ENCODE measurements at regions not wholly inside any gene's neighbourhood (a gene's known extent, or its start where the extent isn't known, plus 50 kb on each side); places are given as distances from the start of the nearest gene placed in this dataset.

DNA sequence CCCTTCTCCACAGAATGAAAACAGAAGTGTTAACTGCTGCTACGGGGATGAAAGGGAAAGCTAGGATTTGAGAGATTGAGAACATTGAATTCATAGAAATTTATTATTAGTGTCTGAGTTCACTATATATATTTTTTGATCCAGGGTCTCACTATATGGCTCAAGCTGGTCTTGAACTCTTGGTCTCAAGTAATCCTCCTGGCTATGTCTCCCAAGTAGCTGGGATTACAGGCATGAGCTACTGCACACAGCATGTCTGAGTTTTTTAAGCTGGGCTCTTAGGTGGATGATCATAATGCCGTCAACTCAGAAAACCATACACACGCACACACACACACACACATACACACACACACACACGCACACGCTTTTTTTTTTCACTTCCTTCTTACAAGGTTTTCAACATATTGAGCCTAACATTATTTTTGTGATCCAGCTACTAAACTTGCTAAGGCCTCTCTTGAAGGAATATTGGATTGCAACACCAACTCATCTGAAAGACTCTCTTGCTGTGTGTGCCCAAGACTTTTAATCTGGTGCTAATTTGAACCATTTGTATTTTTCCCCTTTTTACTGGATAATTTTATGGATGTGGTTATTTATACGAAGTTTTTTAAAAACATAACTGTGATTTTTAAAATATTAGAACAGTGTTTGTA, 1045.4 kb downstream of the DTWD2 start:
- no peak for DNase-seq (ENCODE audit: low spot score)

DNA sequence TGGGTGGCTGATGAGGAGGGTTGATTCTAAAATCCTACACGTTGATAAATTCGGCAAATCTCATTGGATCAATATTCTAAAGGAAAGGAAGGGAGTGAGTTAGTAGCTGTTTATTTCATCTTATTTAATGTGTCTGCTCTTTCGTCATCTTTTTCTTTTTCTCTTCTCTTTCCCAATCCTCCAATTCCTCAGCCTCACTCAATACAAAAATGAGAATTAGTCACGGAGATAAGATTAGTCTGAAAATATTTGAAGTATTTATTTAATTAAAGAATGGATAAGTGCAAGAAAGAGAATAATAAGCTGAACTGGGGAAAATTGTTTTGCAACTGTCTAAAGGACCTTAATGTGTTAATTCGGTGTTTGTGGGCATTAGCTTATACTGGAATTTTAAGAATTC, 1095.1 kb downstream of the DTWD2 start:
- no peak for DNase-seq (ENCODE audit: low spot score)

DNA sequence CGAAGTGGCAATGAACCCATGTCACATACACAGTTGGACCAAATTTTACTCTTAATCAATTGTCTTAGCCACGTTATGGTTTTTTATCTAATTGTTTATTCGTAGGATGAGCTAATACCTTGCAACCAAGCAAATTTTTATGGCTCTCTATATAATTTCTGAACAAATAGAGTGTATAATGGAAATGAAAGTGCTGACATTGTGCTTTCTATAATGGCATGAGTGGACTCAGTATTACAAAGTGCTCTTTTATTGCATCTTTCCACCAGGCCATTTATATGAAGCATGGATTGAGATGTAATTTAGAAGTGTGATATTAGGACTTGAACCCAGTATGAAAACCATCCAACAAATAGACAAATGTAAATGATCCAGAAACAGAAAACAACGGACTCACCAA, 1096.0 kb downstream of the DTWD2 start:
- no peak for DNase-seq (ENCODE audit: low spot score)

DNA sequence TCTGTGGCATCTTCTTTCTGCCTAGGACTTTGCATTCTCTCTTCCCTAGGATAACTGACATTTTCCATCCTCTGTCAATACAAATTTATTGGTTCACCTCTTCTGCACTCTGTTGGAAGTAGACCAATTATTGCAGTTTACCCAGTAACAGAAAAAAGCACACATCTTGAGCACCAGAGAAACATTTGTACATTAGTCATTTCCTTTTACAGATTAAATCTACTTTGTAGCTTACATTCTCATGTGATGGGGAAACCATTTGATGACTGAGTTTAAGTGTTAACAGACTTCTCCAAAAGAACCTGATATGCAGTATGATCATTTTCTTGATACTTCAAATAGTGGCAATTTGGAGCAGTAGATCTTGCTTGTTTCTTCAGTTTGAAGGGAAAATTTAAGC, 1098.8 kb downstream of the DTWD2 start:
- no peak for DNase-seq (ENCODE audit: low spot score)

DNA sequence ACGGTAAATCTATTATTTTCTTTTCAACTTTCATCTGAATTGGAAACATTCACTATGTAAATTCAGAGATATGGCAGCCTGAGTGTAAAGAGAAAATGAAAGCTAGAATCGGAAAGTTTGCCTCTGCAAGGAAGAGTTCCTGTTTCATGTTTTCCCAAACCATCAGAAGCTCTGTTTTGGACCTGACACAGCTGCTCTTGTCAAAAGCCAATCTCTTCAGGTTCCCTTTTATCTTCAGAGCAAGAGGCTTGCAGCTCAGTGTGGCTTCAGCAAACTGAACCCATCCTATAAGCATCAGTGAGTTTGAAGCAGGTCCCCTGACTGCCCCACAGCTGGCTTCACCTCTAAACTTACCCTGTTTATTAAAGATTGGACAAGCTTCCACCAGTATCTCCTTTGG, 1099.7 kb downstream of the DTWD2 start:
- DNase-seq (ENCODE audit: low spot score), result no peak

DNA sequence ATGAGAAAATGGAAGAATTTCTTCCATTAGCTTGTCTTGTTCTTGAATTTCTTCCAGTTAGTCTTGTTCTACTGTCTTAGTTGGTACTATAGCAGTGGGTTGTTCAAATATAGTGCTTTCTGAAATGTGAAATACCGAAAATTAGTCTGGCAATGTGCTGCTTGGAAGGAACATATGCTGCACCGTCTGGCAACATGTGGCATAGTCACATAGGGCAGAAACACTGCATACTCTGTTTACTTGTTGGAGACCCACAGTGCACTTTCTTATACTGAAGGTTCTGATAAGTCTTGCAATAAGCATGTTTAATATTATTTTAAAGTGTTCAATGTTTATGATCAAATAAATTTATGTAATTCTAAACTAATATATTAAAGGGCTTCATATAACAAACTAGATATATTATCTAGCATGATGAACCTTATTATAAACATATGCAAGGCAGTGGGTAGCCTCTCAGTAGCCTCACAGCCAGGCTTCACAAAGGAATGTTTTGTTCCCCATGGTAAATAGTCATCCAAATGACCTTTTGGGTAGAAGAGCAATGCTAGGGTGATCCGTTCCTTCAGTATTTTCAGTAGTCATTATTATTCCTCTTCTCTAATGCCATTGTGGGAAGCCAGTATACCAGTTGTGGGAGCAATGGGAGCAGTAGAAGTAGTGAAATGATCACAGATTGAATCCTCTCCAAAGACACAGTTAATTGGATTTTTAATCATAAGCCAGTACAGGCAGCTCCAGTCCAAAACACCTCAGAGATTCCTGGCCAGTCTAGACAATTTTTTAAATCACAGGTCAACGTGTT, 1106.7 kb downstream of the DTWD2 start:
- DNase-seq (ENCODE audit: low spot score), result no peak

DNA sequence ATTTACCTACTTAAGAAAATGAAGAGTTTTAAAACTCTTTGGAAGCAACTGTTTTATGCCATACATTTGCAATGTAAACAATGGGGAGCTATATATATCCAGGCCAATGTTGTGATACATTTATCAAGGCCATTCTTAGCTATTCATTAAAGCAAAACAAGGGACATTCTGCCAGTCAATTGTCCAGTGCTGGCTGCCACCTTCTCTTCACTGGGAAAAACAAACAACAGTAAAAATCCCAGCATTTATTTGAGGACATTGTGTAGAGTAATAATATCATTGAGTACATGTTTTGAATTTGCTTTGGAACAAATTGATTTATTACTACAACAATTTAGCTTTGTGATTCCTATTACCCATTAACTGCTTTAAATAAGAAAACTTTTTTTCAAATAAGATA, 1107.4 kb downstream of the DTWD2 start:
- no peak for DNase-seq (ENCODE audit: low spot score)

DNA sequence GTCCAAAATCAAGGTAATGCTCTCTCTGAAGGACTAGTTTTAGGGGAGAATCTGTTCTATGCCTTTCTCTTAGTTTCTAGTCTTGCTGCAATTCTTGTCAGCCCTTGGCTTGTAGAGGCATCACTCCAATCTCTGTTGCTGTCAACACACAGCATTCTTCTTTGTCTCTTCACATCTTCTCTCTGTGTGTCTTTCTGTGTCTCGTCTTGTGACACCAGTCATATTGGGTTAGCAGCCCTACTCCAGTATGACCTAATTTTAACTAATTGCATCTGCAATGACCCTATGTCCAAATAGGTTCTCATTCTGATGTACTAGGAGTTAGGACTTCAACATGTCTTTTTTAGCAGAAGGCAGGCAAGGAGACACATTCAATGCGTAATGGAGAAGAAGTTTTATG, 1110.6 kb downstream of the DTWD2 start:
- no peak for DNase-seq (ENCODE audit: low spot score)

DNA sequence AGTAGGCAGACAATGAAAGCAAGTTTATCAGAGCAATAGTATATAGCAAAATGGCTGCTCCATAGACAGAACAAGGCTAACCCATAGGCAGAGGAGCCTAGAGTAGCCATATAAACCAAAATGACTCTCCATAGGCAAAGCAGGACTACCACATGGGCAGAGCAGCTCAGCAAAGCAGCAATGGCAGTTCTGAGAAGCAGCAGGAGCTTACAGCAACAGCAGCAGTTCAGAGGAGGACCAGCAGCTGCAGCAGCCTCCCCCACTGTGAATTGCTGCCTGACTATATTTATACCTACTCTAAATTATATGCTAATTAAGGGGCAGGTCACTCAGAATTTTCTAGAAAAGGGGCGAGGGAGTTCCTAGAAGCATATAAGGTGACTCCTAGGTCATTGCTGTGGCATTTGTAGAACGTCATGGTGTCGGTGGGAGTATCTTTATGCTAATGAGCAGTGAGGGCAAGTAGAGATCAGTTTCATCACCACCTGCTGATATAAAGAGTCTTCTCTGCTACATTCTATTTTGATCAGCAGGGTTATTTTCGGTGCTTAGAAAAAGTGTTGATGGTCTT, 1115.5 kb downstream of the DTWD2 start:
- peak; percentile 4 for DNase-seq (ENCODE audit: low spot score)

DNA sequence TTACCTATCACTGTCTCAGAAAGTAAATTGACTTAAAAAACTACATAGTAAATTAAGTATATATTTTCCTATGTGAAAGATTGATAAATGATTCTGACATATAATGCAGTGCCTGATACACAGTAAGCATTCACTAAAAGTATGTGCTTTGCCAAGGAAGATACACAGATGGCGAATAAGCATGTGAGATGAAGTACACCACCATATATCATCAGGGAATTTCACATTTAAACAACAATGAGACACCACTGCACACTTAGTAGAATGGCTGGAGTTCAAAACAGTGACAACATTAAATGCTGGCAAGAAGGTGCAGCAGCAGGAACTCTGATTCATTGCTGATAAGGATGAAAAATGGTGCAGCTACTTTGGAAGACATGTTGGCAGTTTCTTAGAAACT, 1118.8 kb downstream of the DTWD2 start:
- DNase-seq (ENCODE audit: low spot score), result no peak

DNA sequence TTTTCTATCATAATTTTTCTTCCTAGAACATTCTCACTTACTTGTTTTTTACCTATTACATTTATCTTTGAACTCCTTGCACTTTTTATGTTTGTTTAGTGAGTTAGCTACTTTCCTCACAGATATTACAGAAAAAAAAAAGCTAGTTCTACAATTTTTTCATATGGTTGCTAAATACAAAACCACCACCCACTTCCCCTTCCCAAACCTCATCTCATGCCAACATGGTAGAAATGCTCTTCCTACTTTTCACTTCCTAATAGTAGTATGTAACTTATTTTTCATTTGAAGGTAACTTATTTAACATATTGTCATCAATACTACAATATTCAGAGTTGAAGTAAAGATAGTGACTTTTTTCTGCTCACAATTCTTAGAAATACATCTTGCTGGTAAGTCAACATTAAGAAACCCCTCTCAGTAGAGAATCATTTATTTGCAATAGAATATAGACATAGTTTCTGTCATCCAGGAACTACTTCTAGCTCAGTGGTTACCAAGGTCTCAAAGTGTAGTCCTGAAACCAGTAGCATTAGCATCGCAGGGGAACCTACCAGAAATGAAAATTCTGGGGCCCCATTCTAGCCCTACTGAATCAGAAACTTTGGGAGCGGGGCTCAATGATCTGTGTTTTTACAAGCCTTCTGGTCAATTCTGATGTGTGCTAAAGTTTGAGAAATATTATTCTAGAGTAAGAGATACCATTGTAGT, 1124.6 kb downstream of the DTWD2 start:
- no peak for DNase-seq (ENCODE audit: low spot score)

DNA sequence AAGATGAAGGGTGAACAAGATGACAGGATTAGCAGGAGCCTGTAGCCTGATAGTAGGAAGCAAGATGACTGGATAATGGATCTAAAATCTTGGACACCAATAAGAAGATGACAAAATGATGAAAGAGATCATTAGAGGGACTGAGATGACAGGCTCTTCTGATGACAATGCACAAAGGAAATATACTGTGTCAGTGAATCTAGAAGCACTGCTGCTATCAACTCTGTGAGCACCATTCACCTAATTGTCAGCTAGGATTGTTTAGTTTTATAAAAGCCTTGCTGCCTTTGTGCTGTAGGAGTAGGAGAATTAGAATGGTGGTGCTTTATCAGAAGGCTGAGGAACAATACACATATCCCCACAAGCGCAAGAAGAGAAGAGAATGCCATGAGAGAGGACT, 1127.8 kb downstream of the DTWD2 start:
- no peak for DNase-seq (ENCODE audit: low spot score)

DNA sequence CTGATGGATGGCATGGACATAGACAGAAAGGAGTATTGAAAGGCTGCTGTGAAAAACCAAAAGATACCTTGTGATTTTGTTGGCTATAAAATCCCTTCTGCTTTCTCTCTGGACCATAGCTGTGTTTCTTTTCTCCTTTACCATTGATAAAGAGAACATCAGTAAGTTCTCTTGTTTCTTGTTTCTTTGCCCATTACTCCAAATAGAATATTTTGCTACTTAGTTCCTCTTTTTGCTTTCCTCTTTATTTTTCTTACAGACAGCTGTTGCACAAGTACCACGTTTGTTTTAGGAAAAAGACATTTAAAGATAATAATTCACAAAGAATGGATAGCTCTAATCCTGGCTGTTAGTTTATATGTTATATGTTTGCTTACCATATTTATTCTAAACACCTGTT, 1129.2 kb downstream of the DTWD2 start:
- no peak for DNase-seq (ENCODE audit: low spot score)

DNA sequence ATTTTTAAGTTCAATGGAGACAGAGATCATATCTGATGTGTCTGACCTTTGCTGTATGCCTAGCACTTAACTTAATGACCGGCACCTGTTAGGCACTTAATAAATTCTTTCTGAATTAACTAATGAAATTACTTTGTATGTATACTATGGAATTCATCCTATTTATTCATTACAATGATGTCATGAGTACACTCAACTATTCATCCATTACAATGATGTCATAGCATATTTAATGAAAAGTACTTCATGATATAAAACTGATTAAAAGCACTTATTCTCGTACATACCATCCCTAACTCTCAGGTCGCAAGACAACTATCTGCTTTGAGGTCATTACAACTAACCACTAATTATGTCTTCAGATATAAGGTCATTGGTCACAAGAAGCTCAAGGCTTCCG, 1131.6 kb downstream of the DTWD2 start:
- DNase-seq (ENCODE audit: low spot score), result no peak

DNA sequence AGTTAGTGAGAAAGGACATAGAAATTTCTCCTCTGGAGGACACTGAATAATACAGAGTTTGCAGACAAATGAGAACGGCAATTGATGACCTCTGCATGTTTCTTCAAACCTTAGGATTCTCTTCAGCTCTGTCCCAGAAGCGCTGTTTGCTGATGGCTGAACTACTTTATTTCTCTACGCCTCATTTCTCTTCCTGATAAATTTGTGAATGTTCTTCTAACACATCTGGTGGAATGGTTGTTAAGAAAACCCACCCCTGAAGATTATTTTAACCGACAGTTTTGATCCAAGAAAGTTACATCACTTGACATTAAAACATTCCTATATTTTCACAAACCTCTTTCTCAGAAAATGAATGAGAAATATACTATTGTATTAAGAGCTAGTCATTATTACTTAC, 1150.6 kb downstream of the DTWD2 start:
- no peak for DNase-seq (ENCODE audit: low spot score)

DNA sequence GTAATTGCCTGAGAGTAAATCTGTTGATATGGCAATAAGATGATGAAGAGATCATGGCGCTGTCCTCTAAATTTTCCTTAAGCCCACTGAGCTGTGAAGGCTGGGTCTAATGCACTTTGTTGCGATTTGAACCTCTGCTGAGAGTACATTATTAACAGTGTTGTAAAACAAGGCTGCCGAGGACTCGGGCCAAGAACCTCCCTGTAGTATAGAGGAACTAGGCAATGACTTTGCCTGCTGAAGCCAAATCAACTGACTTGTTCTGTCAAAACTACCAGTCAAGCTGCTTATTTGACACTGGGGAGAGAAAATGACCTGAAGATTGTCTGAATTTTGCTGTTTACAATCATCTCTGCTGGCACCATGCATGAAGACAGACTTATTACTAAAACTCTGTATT, 1154.7 kb downstream of the DTWD2 start:
- no peak for DNase-seq (ENCODE audit: low spot score)

DNA sequence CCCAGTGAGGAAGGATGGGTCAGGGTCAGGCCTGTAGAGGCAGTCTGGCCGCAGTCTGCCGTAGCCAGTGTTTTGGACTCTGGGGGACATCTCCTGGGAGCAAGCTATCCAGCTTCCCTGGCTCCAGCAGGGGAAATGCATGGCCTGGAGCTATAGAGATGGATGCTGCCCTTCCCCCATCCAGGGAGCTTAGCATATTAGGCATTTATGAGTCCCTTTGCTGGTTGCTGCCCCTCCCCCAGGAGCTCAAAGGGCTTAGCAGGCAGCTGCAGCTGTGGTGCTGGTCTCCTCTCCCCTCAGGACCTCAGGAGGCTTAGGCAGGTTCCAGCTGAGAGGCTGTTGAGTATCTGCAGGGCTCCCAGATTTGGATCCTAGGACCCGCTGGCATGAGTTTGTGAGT, 1158.7 kb downstream of the DTWD2 start:
- DNase-seq (ENCODE audit: low spot score), result no peak

DNA sequence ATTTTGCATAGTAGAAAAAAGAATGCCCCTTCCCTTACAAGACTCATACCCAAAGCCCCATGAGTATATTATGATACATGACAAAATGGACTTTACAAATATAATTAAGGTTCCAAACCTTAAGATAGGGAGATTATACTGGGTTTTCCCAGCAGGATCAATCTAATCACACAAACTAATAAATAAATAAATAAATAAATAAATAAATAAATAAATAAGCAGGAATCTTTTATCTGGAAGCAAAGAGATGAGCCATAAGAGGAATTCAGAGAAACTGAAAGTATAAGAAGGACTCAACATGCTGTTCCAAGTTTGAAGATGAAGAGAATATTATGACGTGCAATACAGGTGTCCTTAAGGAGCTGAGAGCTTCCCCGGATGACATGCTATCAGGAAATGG, 1174.5 kb downstream of the DTWD2 start:
- no peak for DNase-seq (ENCODE audit: low spot score)

DNA sequence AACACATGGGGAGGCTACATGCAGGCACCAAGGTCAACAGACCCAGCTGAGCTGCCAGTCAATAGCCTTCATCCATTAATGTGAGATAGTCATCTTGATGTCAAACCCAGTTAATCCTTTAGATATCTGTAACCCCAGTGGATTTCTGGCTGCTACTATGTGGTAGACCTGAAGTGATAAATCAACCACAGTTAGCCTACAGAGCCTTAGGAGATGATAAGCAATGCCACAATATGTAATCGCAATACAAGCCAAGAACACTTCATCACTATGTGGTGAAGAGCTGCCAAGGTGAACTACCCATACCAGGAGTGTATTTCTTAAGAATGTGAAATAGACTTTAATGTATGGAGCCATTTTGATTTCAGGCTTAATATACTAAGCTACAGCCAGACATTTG, 1175.5 kb downstream of the DTWD2 start:
- DNase-seq (ENCODE audit: low spot score), result no peak

DNA sequence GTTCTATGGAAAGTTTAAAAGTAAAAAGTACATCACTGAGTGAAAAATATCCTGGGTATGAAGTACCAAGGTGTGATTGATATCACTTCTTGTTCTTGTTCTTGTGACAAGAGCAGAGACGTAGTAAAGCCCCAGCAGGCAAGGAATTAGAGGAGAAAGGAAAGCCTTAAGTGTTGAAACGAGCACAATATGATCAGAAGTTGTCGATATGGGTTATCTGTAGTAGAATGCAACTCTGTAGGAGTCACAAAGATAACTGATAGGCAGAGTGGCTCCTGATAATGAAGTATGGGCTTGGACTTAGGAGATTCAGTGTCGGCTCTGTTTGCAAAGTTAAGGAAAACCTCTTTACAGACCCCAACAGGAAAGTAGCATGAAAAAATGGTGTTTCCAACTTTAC, 1179.1 kb downstream of the DTWD2 start:
- no peak for DNase-seq (ENCODE audit: low spot score)

DNA sequence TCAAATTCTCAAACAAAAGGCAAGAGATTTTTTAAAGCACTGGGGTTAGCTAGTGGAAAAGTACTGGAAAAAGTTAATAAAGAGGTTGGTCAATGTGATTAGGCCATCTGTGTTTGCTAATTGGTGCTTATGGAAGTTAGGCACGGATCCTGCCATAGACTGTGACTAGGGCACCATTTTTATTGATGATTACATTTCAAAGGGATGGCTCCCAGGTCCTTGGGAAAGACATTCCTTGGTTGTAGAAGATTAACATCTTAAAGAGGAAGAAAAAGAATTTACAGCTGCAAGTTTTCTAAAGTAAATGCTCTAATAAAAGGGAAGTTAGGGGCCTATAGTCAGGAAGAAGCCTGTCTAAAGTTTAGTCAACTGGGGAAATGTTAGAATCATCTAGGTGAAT, 1183.3 kb downstream of the DTWD2 start:
- DNase-seq (ENCODE audit: low spot score), result no peak

DNA sequence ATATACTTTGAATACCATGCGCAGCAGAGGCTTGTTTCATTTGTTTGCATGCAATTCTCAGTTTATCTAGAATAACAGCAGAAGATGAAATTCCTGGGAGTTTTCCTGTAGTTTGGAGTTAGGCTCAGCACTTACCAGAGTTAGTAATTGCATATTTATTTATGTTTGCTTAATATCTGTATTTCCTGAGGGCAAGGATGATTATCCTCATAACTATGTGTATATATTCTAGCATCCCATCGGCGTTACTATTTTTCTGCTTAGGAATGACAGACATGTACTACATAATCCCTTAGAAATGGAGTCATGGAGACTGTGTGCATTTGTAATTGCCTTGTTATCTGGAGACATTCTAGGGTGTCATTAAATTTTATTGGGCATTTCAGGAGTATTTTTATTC, 1184.8 kb downstream of the DTWD2 start:
- no peak for DNase-seq (ENCODE audit: low spot score)

DNA sequence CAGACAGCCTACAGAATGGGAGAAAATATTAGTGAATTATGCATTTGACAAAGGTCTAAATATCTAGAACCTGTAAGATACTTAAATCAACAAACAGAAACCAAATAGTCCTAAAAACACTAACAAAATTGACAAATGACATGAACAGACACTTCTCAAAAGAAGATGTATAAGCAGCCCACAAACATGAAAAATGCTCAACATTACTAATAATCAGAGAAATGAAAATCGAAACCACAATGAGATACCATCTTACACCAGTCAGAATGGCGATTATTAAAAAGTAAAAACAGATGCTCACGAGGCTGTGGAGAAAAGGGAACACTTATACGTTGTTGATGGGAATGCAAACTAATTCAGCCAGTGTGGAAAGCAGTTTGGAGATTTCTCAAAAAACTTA, 1186.8 kb downstream of the DTWD2 start:
- DNase-seq (ENCODE audit: low spot score), result no peak
